Endothelial cell of umbilical vein (primary cell): ENCODE measurements at regions not wholly inside any gene's neighbourhood (a gene's known extent, or its start where the extent isn't known, plus 50 kb on each side); places are given as distances from the start of the nearest gene placed in this dataset.

Experiments used
- BruUV-seq: library from RNA; stranded (reverse); fragments of 400-500 nt; replicated peaks from 2 replicates; lab custom pipeline; 2021; lab: Mats Ljungman, UMichigan
- CTCF ChIA-PET: fragments of 300-600, 350-600 bp; sonication (Branson Sonifier 250); formaldehyde crosslinking; loops from one replicate; lab custom pipeline; 2021; ENCODE audit warnings: antibody characterized with exemption, inconsistent platforms; lab: Charles Lee
- POLR2A ChIA-PET: fragments of 300-600, 350-600 bp; sonication (Branson Sonifier 250); formaldehyde crosslinking; loops from one replicate; lab custom pipeline; 2021; ENCODE audit warnings: antibody characterized with exemption, inconsistent platforms; lab: Charles Lee
- DNase-seq: peaks from one replicate; pipeline ENCODE4 v3.0.0-alpha.2; 2011; ENCODE audit warnings: low read depth, low spot score
- FAIRE-seq: peaks from 2 replicates; lab custom pipeline; 2011; peaks lifted over from hg19 to GRCh38; lab: Jason Lieb, UNC
- H2AFZ ChIP-seq: 2 replicates; pipeline ENCODE4 v1.6.0; 2012; ENCODE audit warnings: low read depth, low read length, control low read depth, inconsistent platforms
- H3K27ac ChIP-seq: 2 replicates; pipeline ENCODE4 v1.5.1; 2011; ENCODE audit warnings: low read depth, mild to moderate bottlenecking, control low read depth, low read length, moderate library complexity; ENCODE audit not compliant: insufficient read depth
- H3K27me3 ChIP-seq, 2 experiments: 2 replicates each; pipeline versions ENCODE4 v1.6.0 to v1.6.1; 2011; ENCODE audit warnings: low read length in 2 of 2, mixed read lengths in 1 of 2; ENCODE audit not compliant: control insufficient read depth in 2 of 2, insufficient read depth in 2 of 2
- H3K36me3 ChIP-seq, 2 experiments: 2 replicates in 1 of 2; 3 replicates in 1 of 2; pipeline ENCODE4 v1.5.1; 2011; ENCODE audit warnings: low read length in 2 of 2, mild to moderate bottlenecking in 1 of 2, moderate library complexity in 1 of 2; ENCODE audit not compliant: control insufficient read depth in 2 of 2, insufficient read depth in 2 of 2; ENCODE audit errors: extremely low read depth in 1 of 2
- H3K4me1 ChIP-seq: 3 replicates; pipeline ENCODE4 v1.5.1; 2011; ENCODE audit warnings: mild to moderate bottlenecking, low read length; ENCODE audit not compliant: control insufficient read depth, insufficient read depth; ENCODE audit errors: extremely low read depth
- H3K4me2 ChIP-seq: 2 replicates; pipeline ENCODE4 v1.6.1; 2011; ENCODE audit warnings: low read length, control low read depth, mixed read lengths; ENCODE audit not compliant: insufficient read depth
- H3K4me3 ChIP-seq, 3 experiments: fragments of 200-600 bp in 1 of 3; sonication (generic), shearing (Covaris generic) in 1 of 3; replicated peaks in 1 of 3; 2 replicates each; pipeline ENCODE4 v1.5.1; 2011 to 2016; ENCODE audit warnings: control low read depth in 3 of 3, low read length in 3 of 3, mild to moderate bottlenecking in 2 of 3, inconsistent platforms in 1 of 3, low read depth in 1 of 3, moderate library complexity in 1 of 3; ENCODE audit not compliant: insufficient read depth in 1 of 3
- H3K79me2 ChIP-seq: 2 replicates; pipeline ENCODE4 v1.6.0; 2012; ENCODE audit warnings: low read length, inconsistent platforms; ENCODE audit not compliant: control insufficient read depth, insufficient read depth
- H3K9ac ChIP-seq: replicated peaks from 2 replicates; pipeline ENCODE3; 2011; ENCODE audit warnings: low read length, control low read depth; ENCODE audit not compliant: insufficient read depth; ENCODE audit errors: extremely low read depth
- H3K9me1 ChIP-seq: replicated peaks from 3 replicates; pipeline ENCODE4 v1.6.0; 2011; ENCODE audit warnings: mild to moderate bottlenecking, low read length; ENCODE audit not compliant: control insufficient read depth, insufficient read depth; ENCODE audit errors: extremely low read depth
- H3K9me3 ChIP-seq: replicated peaks from 2 replicates; pipeline ENCODE4 v1.5.1; 2012; ENCODE audit warnings: low read length, inconsistent platforms; ENCODE audit not compliant: control insufficient read depth, insufficient read depth
- H4K20me1 ChIP-seq: replicated peaks from 2 replicates; pipeline ENCODE3; 2011; ENCODE audit warnings: mild to moderate bottlenecking, low read length; ENCODE audit not compliant: control insufficient read depth, insufficient read depth; ENCODE audit errors: extremely low read depth
- EZH2 ChIP-seq: IDR thresholded peaks from 2 replicates; pipeline ENCODE4 v1.6.1; 2012; ENCODE audit warnings: borderline replicate concordance, low read depth, mild to moderate bottlenecking, moderate library complexity, low read length, inconsistent platforms; ENCODE audit not compliant: severe bottlenecking
- FOS ChIP-seq: IDR thresholded peaks from 2 replicates; pipeline ENCODE4 v1.6.1; 2011; ENCODE audit warnings: mild to moderate bottlenecking, low read length, moderate library complexity, borderline replicate concordance; ENCODE audit not compliant: insufficient read depth
- GATA2 ChIP-seq: IDR thresholded peaks from 2 replicates; pipeline ENCODE4 v1.7.0; 2011; ENCODE audit warnings: low read depth, mild to moderate bottlenecking, moderate library complexity, mixed read lengths, low read length; ENCODE audit not compliant: insufficient read length, insufficient read depth
- JUN ChIP-seq: IDR thresholded peaks from 2 replicates; pipeline ENCODE4 v1.6.1; 2011; ENCODE audit warnings: borderline replicate concordance, low read depth; ENCODE audit not compliant: insufficient read length, insufficient read depth
- MYC ChIP-seq: IDR thresholded peaks from one replicate; pipeline ENCODE4 v1.6.1; 2011; ENCODE audit warnings: mild to moderate bottlenecking, low read depth, low read length
- POLR2A ChIP-seq: IDR thresholded peaks from 2 replicates; pipeline ENCODE4 v1.6.1; 2012; ENCODE audit warnings: low read depth, mild to moderate bottlenecking, control low read depth, low read length
- POLR2AphosphoS5 ChIP-seq: IDR thresholded peaks from 2 replicates; pipeline ENCODE4 v1.6.1; 2012; ENCODE audit warnings: low read depth, mild to moderate bottlenecking, control low read depth, low read length, moderate library complexity; ENCODE audit not compliant: insufficient read depth
- dilution Hi-C: fragments of 300-500 bp; cut with MboI; formaldehyde crosslinking; loops from one replicate; pipeline ENCODE4 v1.15.0; 2019; ENCODE audit warnings: low sequenced_read_pairs; ENCODE audit not compliant: extremely low pct_ligation_motif_present
- intact Hi-C: fragments of 100-400 bp; cut with micrococcal nuclease; formaldehyde crosslinking; loops from one replicate; pipeline ENCODE4 v1.10.0; 2022
- TF ChIP-seq, protein P1 (sequence below): IDR thresholded peaks from 2 replicates; pipeline ENCODE4 v1.6.1; 2011; ENCODE audit not compliant: insufficient read depth, insufficient read length
- TF ChIP-seq, protein P2 (sequence below), 2 donors: IDR thresholded peaks; 1 replicate in 1 of 2; 2 replicates in 1 of 2; pipeline ENCODE4 v1.5.1; 2011; ENCODE audit warnings: low read length in 2 of 2, mild to moderate bottlenecking in 2 of 2, moderate library complexity in 2 of 2, control low read depth in 1 of 2, inconsistent platforms in 1 of 2, low read depth in 1 of 2; ENCODE audit not compliant: insufficient read depth in 1 of 2; ENCODE audit errors: extremely low read depth in 1 of 2

- no peak overlapping the region for H3K4me2 ChIP-seq
- ChIA-PET POLR2A (no interaction called here), CTCF (no interaction called here)
- H3K27me3 ChIP-seq: no peaks in the 10 kb centered on the region
- H3K4me1 ChIP-seq: no peaks in the 10 kb centered on the region
- H3K4me3 ChIP-seq: no peak overlapping the region
- no peaks in the 10 kb centered on the region for H3K36me3 ChIP-seq
- H3K9me1 ChIP-seq: no peaks in the 10 kb centered on the region
- TF ChIP-seq GATA2 (no peak), POLR2AphosphoS5 (no peak), EZH2 (no peak), POLR2A (no peak), FOS (no peak), MYC (no peak), JUN (no peak)
- TF ChIP-seq, protein P1, sequence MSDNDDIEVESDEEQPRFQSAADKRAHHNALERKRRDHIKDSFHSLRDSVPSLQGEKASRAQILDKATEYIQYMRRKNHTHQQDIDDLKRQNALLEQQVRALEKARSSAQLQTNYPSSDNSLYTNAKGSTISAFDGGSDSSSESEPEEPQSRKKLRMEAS: no peak
- TF ChIP-seq, protein P2, sequence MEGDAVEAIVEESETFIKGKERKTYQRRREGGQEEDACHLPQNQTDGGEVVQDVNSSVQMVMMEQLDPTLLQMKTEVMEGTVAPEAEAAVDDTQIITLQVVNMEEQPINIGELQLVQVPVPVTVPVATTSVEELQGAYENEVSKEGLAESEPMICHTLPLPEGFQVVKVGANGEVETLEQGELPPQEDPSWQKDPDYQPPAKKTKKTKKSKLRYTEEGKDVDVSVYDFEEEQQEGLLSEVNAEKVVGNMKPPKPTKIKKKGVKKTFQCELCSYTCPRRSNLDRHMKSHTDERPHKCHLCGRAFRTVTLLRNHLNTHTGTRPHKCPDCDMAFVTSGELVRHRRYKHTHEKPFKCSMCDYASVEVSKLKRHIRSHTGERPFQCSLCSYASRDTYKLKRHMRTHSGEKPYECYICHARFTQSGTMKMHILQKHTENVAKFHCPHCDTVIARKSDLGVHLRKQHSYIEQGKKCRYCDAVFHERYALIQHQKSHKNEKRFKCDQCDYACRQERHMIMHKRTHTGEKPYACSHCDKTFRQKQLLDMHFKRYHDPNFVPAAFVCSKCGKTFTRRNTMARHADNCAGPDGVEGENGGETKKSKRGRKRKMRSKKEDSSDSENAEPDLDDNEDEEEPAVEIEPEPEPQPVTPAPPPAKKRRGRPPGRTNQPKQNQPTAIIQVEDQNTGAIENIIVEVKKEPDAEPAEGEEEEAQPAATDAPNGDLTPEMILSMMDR (IDR thresholded peaks at IDR 0.05; ENCODE audit: extremely low read depth in 1 of 2, insufficient read depth in 1 of 2, low read depth in 1 of 2, low read length in 2 of 2): no peak
- H2AFZ ChIP-seq: no peak overlapping the region
- no peaks in the 10 kb centered on the region for H4K20me1 ChIP-seq
- H3K9me3 ChIP-seq: no peaks in the 10 kb centered on the region
- H3K79me2 ChIP-seq: no peaks in the 10 kb centered on the region
- dilution Hi-C loops (no loop called here), intact Hi-C loops (no loop called here)
- H3K27ac ChIP-seq: no peak overlapping the region
- no peak overlapping the region for H3K9ac ChIP-seq
- no TSS peak for BruUV-seq
- FAIRE-seq (no peak), DNase-seq (no peak)
Observed at GRCh38 chr18:32831781-32832180, 59.0 kb upstream of the KLHL14 start.
